Hematopoietic multipotent progenitor cell (in vitro differentiated cells): ENCODE measurements at regions not wholly inside any gene's neighbourhood (a gene's known extent, or its start where the extent isn't known, plus 50 kb on each side); places are given as distances from the start of the nearest gene placed in this dataset.
"Not testable (repeated sequence)": the region's sequence is repeated elsewhere in the genome, so short reads cannot be mapped to it uniquely, and the experiment has no call there.

Source experiments
- DNase-seq, 3 donors: peaks; one replicate each; pipeline ENCODE4 v3.0.0-alpha.2; 2011 to 2015; ENCODE audit warnings: low read depth in 2 of 3, low spot score in 2 of 3

GRCh38 chr16:35792516-35793285, 2333.3 kb downstream of the TP53TG3F start:
- DNase-seq, result no peak

- DNase-seq, result no peak
Measured at GRCh38 chr16:35793601-35794000, 2334.2 kb downstream of the TP53TG3F start.

GRCh38 chr16:35794896-35795295, 2335.5 kb downstream of the TP53TG3F start:
- DNase-seq, result no peak

GRCh38 chr16:35795361-35796029, 2336.1 kb downstream of the TP53TG3F start:
- DNase-seq, result no peak

- no peak for DNase-seq
Measured at GRCh38 chr16:35797811-35798210, 2338.4 kb downstream of the TP53TG3F start.

GRCh38 chr16:35798885-35799426, 2339.5 kb downstream of the TP53TG3F start:
- no peak for DNase-seq

GRCh38 chr16:35804465-35804864, 2345.1 kb downstream of the TP53TG3F start:
- DNase-seq, result not testable (repeated sequence)

- no peak for DNase-seq
Measured at GRCh38 chr16:35823342-35823741, 2363.9 kb downstream of the TP53TG3F start.

- no peak for DNase-seq
Measured at GRCh38 chr16:35841632-35842031, 2382.2 kb downstream of the TP53TG3F start.

GRCh38 chr16:35862242-35862641, 2402.8 kb downstream of the TP53TG3F start:
- DNase-seq, result no peak

- DNase-seq, result no peak
Measured at GRCh38 chr16:35868630-35869029, 2409.2 kb downstream of the TP53TG3F start.

GRCh38 chr16:35873472-35873871, 2414.1 kb downstream of the TP53TG3F start:
- DNase-seq, result no peak

- DNase-seq, result no peak
Measured at GRCh38 chr16:35881654-35882053, 2422.2 kb downstream of the TP53TG3F start.

GRCh38 chr16:35906440-35906839, 2447.0 kb downstream of the TP53TG3F start:
- DNase-seq, result no peak

- no peak for DNase-seq
Measured at GRCh38 chr16:35908152-35908551, 2448.7 kb downstream of the TP53TG3F start.

GRCh38 chr16:35908942-35909341, 2449.5 kb downstream of the TP53TG3F start:
- DNase-seq, result no peak

GRCh38 chr16:35909351-35909954, 2450.0 kb downstream of the TP53TG3F start:
- DNase-seq, result no peak

GRCh38 chr16:35910409-35910808, 2451.0 kb downstream of the TP53TG3F start:
- no peak for DNase-seq

GRCh38 chr16:35911899-35912298, 2452.5 kb downstream of the TP53TG3F start:
- no peak for DNase-seq

GRCh38 chr16:35931722-35932121, 2472.3 kb downstream of the TP53TG3F start:
- DNase-seq, result no peak
